ENCODE measurements at regions not wholly inside any gene's neighbourhood (a gene's known extent, or its start where the extent isn't known, plus 50 kb on each side); places are given as distances from the start of the nearest gene placed in this dataset.
"Not testable (repeated sequence)": the region's sequence is repeated elsewhere in the genome, so short reads cannot be mapped to it uniquely, and the experiment has no call there.

DNA sequence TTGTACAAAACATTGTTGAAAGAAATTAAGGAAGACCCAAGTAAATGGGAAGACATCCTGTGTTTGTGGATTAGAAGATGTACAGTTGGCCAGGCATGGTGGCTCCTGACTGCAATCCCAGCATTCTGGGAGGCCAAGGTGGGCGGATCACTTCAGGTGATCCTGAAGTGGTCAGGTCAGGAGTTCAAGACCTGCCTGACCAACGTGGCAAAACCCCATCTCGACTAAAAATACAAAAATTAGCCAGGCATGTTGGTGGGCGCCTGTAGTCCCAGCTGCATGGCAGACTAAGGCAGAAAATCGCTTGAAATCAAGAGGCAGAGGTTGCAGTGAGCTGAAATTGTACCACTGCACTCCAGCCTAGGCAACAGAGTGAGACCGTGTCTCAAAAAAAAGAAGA, 62.0 kb upstream of the SEPTIN5 start:
- peaks cover 15% of the 10 kb centered on the region for H3K27me3 Mint-ChIP-seq (ENCODE audit: low read depth)
- peaks cover 5% of the 10 kb centered on the region for H3K36me3 Mint-ChIP-seq (ENCODE audit: insufficient read depth)
- no peak overlapping the region for H3K4me3 Mint-ChIP-seq
- DNase-seq = no peak
- no peak for ATAC-seq
- H3K9me3 Mint-ChIP-seq = peaks cover 19% of the 10 kb centered on the region
- no peaks in the 10 kb centered on the region for H3K4me1 Mint-ChIP-seq (ENCODE audit: low read depth)

DNA sequence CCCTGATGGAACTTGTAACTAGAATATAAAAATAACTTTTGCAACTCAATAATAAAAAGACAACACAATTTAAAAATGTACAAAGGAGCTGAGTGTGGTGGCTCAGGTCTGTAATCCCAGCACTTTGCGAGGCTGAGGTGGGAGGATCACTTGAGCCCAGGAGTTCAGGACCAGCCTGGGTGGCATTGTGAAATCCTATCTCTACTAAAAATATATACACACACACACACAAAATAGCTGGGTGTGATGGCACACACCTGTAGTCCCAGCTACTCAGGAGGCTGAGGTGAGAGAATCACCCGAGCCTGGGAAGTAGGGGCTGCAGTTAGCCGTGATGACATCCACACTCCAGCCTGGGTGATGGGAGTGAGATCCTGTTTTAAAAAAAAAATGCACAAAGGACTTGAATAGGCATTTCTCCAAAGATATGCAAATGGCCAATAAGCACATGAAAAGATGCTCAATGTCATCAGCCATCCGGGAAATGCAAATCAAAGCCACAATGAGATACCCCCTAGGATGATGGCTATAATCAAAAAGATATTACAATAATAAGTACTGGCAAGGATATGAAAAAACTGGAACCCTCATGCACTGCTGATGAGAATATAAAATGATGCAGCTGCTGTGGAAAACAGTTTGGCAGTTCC, 59.8 kb upstream of the SEPTIN5 start:
- no peak for ATAC-seq
- Mint-ChIP-seq H3K4me3 (no peak overlapping the region), H3K36me3 (ENCODE audit: insufficient read depth) (no peaks in the 10 kb centered on the region), H3K9me3 (peaks cover 4% of the 10 kb centered on the region), H3K27me3 (ENCODE audit: low read depth) (peaks cover 6% of the 10 kb centered on the region), H3K4me1 (ENCODE audit: low read depth) (no peaks in the 10 kb centered on the region)
- DNase-seq = no peak

DNA sequence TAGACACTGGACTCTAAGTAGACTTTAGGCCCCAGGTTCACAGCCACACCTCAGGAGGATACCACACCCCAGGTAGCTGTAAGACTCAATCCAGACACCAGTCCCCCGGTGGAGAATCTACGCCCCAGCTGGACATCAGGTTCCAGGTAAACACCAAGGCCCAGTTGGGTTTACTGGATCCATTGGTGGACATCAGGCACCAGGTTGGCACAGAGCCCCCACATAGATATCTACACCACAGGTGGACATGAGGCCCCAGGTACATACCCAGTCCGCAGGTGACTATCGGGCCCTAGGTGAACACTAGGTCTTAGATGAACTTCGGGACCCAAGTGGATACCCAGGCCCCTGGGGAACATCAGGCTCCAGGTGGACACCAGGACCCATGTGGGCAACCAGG, 58.9 kb upstream of the SEPTIN5 start:
- H3K4me3 Mint-ChIP-seq = no peak overlapping the region
- no peaks in the 10 kb centered on the region for H3K4me1 Mint-ChIP-seq (ENCODE audit: low read depth)
- DNase-seq (no peak), ATAC-seq (no peak)
- H3K9me3 Mint-ChIP-seq = no peaks in the 10 kb centered on the region
- H3K27me3 Mint-ChIP-seq (ENCODE audit: low read depth) = no peaks in the 10 kb centered on the region
- no peaks in the 10 kb centered on the region for H3K36me3 Mint-ChIP-seq (ENCODE audit: insufficient read depth)

- ATAC-seq (no peak), DNase-seq (no peak)
- Mint-ChIP-seq H3K9me3 (no peaks in the 10 kb centered on the region), H3K36me3 (ENCODE audit: insufficient read depth) (no peaks in the 10 kb centered on the region), H3K27me3 (ENCODE audit: low read depth) (no peaks in the 10 kb centered on the region), H3K4me1 (ENCODE audit: low read depth) (no peaks in the 10 kb centered on the region), H3K4me3 (no peak overlapping the region)
Observed at GRCh38 chr22:19656541-19657251, 57.6 kb upstream of the SEPTIN5 start.

DNA sequence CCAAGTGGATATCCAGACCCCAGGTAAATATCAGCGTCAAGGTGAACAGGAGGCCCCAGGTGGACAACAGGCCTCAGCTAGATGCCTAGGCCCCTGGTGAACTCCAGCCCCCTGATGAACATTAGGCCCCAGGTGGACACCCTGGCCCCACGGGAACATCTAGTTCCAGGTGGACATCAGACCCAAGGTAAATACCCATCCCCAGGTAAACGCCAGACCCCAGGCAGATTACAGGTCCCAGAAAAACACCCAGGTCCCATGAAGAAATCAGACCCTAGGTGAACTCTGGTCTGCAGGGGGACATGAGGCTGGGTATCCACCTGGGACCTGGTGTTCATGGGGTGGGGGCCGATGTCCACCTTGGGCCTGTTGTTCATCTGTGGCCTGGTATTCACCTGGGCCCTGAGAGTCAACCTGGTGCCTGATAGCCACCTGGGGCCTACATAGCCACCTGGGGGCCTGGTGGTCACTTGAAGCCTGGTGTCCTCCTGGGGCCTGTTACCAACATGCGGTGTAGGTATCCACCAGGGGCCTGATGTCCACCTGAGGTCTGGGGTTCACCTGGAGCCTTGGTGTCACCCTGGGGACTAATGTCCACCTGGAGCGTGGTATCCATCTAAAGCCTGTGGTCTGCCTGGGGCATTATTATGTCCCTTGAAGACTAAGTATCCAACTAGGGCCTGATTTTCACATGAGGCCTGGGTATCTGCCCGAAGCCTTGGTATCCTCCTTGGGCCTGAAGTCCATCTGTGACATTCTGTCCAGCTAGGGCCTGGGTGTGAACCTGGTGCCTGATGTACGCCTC, 56.8 kb upstream of the SEPTIN5 start:
- ATAC-seq (no peak), DNase-seq (no peak)
- Mint-ChIP-seq H3K36me3 (ENCODE audit: insufficient read depth) (no peaks in the 10 kb centered on the region), H3K9me3 (no peaks in the 10 kb centered on the region), H3K4me1 (ENCODE audit: low read depth) (no peaks in the 10 kb centered on the region), H3K27me3 (ENCODE audit: low read depth) (no peaks in the 10 kb centered on the region), H3K4me3 (no peak overlapping the region)

DNA sequence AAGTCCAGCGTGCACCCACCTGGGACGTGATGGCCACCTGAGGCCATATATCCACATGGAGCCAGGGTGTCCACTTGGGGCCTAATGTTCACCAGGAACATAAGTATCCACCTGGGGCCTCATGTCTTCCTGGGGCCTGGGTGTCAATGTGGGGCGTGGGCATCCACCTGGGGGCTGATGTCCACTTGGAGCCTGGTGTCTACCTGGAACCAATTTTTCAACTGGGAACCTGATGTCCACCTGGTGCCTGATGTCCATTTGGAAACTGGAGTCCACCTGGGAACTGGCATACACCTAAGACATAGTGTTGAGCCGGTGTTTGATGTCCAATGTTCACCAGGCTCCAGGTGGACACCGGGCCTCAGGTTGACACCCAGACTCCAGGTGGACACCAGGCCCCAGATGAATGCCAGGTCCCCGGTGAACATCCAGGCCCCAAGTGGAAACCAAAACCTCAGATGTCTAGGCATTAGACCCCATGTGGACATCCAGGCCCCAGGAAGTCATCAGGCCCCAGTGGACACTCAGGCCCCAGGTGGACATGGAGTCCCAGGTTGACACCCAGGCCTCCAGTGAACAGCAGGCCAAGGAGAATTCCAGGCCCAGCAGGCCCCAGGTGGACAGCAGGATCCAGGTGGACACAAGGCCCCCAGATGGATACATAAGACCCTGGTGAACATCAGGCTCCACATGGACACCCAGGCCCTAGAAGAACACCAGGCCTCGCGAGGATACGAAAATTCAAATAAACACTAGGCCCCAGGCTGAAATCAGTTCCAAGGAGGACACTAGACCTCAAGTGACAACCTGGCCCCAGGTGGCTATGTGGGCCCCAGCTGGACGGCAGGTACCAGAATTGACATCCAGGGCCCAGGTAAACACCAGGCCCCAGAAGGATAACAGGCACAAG, 56.0 kb upstream of the SEPTIN5 start:
- ATAC-seq = no peak

DNA sequence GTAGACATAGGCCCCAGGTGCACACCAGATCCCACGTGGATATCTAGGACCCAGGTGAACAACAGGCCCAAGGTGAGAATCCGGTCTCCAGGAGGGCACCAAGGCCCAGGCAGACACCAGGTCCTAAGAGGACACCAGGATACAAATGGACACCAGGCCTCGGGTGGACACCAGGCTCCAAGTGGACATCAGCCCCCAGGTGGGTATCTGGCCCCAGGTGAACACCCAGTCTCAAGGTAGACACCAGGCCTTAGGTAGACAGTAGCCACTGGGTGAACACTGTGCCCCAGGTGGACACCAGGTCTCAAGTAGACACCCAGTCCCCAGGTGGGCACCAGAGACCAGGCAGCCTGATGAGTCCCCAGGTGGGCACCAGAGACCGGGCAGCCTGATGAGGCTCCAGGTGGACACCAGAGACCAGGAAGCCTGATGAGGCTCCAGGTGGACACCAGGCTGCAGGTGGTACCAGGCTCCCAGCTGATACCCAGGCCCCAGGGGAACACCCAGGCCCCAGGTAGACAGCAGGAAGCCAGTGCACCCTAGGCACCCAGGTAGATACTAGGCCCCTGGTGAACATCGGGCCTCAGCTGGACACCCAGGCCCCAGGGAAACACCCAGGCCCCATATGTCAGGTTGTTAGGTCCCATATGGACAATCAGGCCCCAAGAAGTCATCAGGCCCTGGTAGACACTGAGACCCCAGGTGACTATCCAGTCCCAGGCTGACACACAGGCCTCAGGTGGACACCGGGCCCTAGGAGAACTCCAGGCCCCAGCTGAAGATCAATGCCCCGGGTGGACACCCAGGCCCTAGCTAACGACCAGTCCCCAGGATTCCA, 55.1 kb upstream of the SEPTIN5 start:
- Mint-ChIP-seq H3K9me3 (no peaks in the 10 kb centered on the region), H3K36me3 (ENCODE audit: insufficient read depth) (no peaks in the 10 kb centered on the region), H3K4me1 (ENCODE audit: low read depth) (no peaks in the 10 kb centered on the region), H3K27me3 (ENCODE audit: low read depth) (no peaks in the 10 kb centered on the region), H3K4me3 (no peak overlapping the region)
- ATAC-seq (no peak), DNase-seq (no peak)

More for the DNA sequence above, 56.0 kb upstream of the SEPTIN5 start:
- Mint-ChIP-seq H3K36me3 (ENCODE audit: insufficient read depth) (no peaks in the 10 kb centered on the region), H3K9me3 (no peaks in the 10 kb centered on the region), H3K4me3 (no peak overlapping the region), H3K4me1 (ENCODE audit: low read depth) (no peaks in the 10 kb centered on the region), H3K27me3 (ENCODE audit: low read depth) (no peaks in the 10 kb centered on the region)
- no peak for DNase-seq

DNA sequence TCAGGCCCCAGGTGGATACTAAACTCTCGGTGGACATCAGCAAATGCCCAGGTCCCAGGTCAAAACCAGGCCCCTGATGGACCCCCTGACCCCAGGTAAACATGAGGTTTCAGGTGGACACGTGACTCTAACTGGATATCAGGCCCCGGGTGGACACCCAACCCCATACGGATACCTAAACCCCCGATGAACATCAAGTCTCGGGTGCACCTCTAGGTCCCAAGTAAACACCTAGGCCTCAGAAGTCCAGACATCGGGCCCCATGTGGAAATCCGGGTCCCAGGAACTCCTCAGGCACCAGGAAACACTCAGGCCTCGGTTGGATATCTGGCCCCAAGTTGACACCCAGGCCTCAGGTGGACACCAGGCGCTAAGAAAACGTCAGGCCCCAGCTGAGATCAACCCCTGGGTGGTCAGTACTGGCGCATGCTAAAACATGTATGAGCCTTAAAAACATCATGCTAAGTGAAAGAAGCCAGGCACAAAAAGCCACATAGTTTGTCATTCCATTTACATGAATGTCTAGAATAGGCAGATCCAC, 54.4 kb upstream of the SEPTIN5 start:
- Mint-ChIP-seq H3K4me1 (ENCODE audit: low read depth) (no peaks in the 10 kb centered on the region), H3K9me3 (no peaks in the 10 kb centered on the region), H3K27me3 (ENCODE audit: low read depth) (no peaks in the 10 kb centered on the region), H3K36me3 (ENCODE audit: insufficient read depth) (no peaks in the 10 kb centered on the region), H3K4me3 (no peak overlapping the region)
- ATAC-seq (no peak), DNase-seq (no peak)

DNA sequence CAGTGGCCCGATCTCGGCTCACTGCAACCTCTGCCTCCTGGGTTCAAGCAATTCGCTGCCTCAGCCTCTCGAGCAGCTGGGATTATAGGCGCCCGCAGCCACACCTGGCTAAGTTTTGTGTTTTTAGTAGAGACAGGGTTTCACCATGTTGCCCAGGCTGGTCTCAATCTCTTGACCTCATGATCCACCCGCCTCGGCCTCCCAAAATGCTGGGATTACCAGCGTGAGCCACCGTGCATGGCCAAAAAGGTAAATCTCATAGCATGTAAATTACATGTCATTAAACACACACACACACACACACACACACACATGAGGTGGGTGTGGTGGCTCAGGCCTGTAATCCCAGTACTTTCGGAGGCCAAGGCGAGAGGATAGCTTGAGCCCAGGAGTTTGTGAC, 53.7 kb upstream of the SEPTIN5 start:
- not testable (repeated sequence) for H3K4me1 Mint-ChIP-seq (ENCODE audit: low read depth); H3K4me3 Mint-ChIP-seq; H3K36me3 Mint-ChIP-seq (ENCODE audit: insufficient read depth); H3K27me3 Mint-ChIP-seq (ENCODE audit: low read depth); DNase-seq; ATAC-seq; H3K9me3 Mint-ChIP-seq

DNA sequence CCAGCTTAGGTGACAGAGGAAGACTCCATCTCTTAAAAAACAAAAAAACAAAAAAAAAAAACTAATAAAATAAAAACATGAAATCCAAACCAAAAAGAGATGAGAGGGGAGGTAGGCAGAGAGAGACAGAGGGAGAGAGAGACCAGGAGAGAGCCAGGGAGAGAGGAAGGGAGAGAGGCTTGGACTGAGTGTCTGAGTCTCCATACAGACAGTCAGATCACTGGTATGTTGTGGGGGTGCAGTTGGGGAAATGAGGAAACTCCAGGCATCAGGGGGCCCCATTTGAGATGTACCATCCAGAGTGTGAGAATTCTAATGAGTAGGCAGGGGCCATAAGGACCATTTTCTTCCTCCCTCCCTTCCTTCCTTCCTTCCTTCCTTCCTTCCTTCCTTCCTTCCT, 53.1 kb upstream of the SEPTIN5 start:
- no peak overlapping the region for H3K4me3 Mint-ChIP-seq
- ATAC-seq = no peak
- no peak for DNase-seq
- no peaks in the 10 kb centered on the region for H3K4me1 Mint-ChIP-seq (ENCODE audit: low read depth)
- no peaks in the 10 kb centered on the region for H3K36me3 Mint-ChIP-seq (ENCODE audit: insufficient read depth)
- no peaks in the 10 kb centered on the region for H3K9me3 Mint-ChIP-seq
- peaks cover 4% of the 10 kb centered on the region for H3K27me3 Mint-ChIP-seq (ENCODE audit: low read depth)

GRCh38 chr22:19662049-19662684, 52.1 kb upstream of the SEPTIN5 start:
- H3K4me1 Mint-ChIP-seq (ENCODE audit: low read depth); H3K27me3 Mint-ChIP-seq (ENCODE audit: low read depth); H3K9me3 Mint-ChIP-seq; ATAC-seq; H3K4me3 Mint-ChIP-seq; H3K36me3 Mint-ChIP-seq (ENCODE audit: insufficient read depth); DNase-seq: not testable (repeated sequence)

GRCh38 chr22:19663286-19663815, 51.0 kb upstream of the SEPTIN5 start:
- Mint-ChIP-seq H3K4me3 (no peak overlapping the region), H3K4me1 (ENCODE audit: low read depth) (no peaks in the 10 kb centered on the region), H3K9me3 (no peaks in the 10 kb centered on the region), H3K27me3 (ENCODE audit: low read depth) (peaks cover 4% of the 10 kb centered on the region), H3K36me3 (ENCODE audit: insufficient read depth) (no peaks in the 10 kb centered on the region)
- DNase-seq (no peak), ATAC-seq (no peak)

All from activated T-cell treated with anti-CD3 and anti-CD28 coated beads, Interleukin-2, amount 50 U/mL, for 4 hours (primary cell).